NB4 (cell line): ENCODE measurements at regions not wholly inside any gene's neighbourhood (a gene's known extent, or its start where the extent isn't known, plus 50 kb on each side); places are given as distances from the start of the nearest gene placed in this dataset.

Source experiments
- DNase-seq: peaks from one replicate; pipeline ENCODE4 v3.0.0; 2010; ENCODE audit warnings: low read depth
- H3K4me3 ChIP-seq: one replicate; pipeline ENCODE4 v1.5.1; 2011; ENCODE audit warnings: mild to moderate bottlenecking, low read depth, low read length, moderate library complexity
- MYC ChIP-seq: IDR thresholded peaks from 2 replicates; pipeline ENCODE4 v1.6.1; 2011; ENCODE audit warnings: low read depth, low read length
- POLR2A ChIP-seq: IDR thresholded peaks from 2 replicates; pipeline ENCODE4 v1.6.1; 2011; ENCODE audit warnings: mild to moderate bottlenecking; ENCODE audit not compliant: insufficient read length; ENCODE audit errors: extremely low read depth
- TF ChIP-seq, protein P1 (sequence below): IDR thresholded peaks from 2 replicates; pipeline ENCODE4 v1.6.1; 2011; ENCODE audit warnings: low read depth, low read length
- TF ChIP-seq, protein P2 (sequence below): IDR thresholded peaks from one replicate; pipeline ENCODE4 v1.5.1; 2012; ENCODE audit warnings: low read depth, low read length

DNA sequence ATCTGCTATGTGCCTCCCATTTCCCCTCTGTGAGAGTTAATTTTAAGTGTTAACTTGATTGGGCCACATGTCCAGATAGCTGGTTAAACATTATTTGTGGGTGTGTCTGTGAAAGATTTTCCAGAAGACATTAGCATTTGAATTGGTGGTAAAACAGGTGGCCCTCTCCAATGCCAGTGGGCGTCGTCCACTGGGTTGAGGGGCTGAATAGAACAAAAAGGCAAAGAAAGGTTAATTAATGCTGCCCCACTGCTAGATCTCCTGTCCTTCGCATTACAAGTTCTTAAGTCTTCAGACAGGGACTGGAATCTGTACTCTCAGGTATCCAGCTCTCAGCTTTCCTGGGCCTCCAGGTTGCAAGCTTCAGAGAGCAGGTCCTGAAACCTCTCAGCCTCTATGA, 1160.9 kb upstream of the LRRN3 start:
- H3K4me3 ChIP-seq, result no peak overlapping the region
- no peak for DNase-seq
- TF ChIP-seq MYC, result no peak
- TF ChIP-seq, protein P1, sequence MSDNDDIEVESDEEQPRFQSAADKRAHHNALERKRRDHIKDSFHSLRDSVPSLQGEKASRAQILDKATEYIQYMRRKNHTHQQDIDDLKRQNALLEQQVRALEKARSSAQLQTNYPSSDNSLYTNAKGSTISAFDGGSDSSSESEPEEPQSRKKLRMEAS, result no peak

DNA sequence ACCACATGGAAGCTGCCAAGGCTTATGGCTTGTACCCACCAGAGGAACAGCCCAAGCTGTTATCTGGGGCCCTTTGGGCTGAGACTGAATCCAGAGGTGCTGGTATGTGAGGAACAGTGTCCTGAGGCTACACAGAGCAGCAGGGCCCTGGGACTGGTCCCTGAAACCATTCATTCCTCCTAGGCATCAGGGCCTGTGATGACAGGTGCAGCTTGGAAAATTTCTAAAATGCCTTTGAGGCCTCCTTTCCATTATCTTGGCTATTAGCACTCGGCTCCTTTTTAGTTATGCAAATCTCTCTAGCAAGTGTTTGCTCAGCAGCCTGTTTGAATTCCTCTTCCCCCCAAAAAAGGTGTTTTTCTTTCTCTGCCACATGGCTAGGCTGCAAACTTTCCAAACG, 1151.7 kb upstream of the LRRN3 start:
- H3K4me3 ChIP-seq, result no peak overlapping the region
- TF ChIP-seq POLR2A, result no peak
- TF ChIP-seq, protein P1, result no peak
- no peak for TF ChIP-seq MYC
- TF ChIP-seq, protein P2, sequence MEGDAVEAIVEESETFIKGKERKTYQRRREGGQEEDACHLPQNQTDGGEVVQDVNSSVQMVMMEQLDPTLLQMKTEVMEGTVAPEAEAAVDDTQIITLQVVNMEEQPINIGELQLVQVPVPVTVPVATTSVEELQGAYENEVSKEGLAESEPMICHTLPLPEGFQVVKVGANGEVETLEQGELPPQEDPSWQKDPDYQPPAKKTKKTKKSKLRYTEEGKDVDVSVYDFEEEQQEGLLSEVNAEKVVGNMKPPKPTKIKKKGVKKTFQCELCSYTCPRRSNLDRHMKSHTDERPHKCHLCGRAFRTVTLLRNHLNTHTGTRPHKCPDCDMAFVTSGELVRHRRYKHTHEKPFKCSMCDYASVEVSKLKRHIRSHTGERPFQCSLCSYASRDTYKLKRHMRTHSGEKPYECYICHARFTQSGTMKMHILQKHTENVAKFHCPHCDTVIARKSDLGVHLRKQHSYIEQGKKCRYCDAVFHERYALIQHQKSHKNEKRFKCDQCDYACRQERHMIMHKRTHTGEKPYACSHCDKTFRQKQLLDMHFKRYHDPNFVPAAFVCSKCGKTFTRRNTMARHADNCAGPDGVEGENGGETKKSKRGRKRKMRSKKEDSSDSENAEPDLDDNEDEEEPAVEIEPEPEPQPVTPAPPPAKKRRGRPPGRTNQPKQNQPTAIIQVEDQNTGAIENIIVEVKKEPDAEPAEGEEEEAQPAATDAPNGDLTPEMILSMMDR, result no peak
- DNase-seq, result no peak

DNA sequence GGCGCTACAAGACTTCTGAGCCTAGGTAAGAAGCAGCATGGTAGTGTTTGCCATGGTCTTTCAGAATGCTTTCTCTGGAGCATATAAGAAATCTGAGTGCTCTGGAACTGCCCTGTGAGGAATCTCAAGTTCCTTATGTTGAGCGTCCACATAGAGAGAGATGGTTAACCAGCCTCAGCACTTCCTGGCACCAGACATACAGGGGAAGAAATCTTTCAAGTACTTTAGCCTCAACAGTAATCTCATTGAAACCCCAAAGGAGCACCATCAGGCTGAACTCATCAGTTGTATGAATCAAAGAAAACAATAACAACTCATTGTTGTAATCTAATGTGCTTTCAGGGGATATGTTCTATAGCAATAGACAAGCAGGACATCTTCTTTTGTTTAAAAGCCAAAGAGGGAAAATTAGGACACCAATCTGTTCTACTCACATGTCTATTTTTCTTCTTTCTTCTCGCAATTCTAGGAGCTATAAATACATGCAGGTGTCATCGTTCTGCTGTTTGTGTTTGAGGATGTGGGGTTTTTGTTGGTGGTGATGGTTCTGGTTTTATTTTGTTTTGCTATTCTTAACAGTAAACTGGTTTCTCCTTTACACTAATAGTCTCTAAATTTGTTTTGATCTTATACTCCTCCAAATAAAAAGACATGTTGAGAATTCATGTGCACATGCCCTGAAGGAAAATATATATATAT, 1145.0 kb upstream of the LRRN3 start:
- no peak for TF ChIP-seq POLR2A
- no peak for TF ChIP-seq MYC
- TF ChIP-seq, protein P1, result no peak
- TF ChIP-seq, protein P2, result no peak
- DNase-seq, result no peak
- no peak overlapping the region for H3K4me3 ChIP-seq

DNA sequence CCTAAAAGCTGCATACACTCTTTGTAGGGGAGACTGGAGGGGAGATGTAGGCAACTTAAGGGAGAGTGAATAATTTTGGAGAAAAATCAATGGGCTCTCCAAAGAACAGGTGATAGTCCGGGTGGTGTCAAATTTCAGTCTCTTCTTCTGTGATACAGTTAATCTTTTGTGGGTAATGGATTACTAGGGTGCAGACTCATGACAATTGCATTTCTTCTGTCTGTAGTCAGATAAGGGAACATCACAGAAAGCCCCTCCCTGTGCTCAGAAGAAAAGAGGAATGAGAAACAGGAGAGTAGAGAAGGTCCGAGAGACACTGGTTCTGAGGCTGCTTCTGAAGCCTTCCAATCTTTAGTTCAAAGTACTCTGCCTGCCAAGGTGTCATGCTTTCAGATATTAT, 1140.7 kb upstream of the LRRN3 start:
- DNase-seq, result no peak
- TF ChIP-seq, protein P1, result no peak
- TF ChIP-seq POLR2A (no peak), MYC (no peak)
- TF ChIP-seq, protein P2, result no peak
- H3K4me3 ChIP-seq, result no peak overlapping the region

DNA sequence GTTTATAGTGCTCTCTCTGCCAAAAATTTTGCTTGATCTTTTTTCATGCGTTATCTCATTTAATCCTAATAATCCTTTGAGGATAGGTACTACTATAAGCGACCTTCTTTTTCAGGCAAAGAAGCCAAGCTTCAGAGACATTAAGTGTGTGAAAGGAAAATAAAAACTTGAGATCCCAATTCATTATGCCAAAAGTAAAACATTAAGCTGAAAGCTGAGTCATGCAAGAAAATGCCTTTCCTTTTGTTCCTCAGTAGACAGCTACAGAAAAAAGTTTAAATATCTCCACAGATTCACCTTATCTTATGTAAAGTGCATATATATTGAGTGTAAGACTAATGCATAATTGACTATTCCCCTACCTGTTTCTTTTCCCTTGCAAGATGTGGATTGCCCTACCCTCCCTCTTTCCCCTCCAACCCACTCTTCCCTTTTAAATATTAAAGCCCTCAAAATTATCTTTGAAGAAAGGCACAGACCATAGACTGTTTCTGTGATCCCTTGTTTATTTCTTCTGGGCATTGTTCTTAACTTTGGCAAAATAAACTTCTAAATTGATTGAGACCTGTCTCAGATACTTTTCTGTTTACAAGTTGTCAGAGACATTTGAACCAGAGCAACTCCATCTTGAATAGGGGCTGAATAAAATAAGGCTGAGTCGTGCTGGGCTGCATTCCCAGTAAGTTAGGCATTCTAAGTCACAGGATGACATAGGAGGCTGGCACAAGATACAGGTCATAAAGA, 1139.9 kb upstream of the LRRN3 start:
- TF ChIP-seq MYC, result no peak
- TF ChIP-seq, protein P2, result no peak
- TF ChIP-seq, protein P1, result no peak
- TF ChIP-seq POLR2A, result no peak
- H3K4me3 ChIP-seq, result no peak overlapping the region
- no peak for DNase-seq

DNA sequence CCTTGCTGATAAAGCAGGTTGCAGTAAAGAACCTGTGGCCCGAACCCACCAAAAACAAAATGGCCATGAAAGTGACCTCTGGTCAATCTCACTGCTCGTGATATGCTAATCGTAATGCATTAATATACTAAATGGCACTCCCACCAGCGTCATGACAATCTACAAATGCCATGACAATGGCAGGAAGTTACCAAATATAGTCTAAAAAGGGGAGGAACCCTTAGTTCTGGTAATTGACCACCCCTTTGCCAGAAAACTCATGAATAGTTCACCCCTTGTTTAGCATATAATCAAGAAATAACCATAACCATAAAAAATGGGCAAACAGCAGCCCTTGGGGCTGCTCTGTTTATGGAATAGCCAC, 1139.4 kb upstream of the LRRN3 start:
- no peak overlapping the region for H3K4me3 ChIP-seq
- TF ChIP-seq, protein P2, result no peak
- TF ChIP-seq, protein P1, result no peak
- TF ChIP-seq POLR2A (no peak), MYC (no peak)
- no peak for DNase-seq
